Thoracic aorta (tissue), 2 donors: ENCODE measurements at regions not wholly inside any gene's neighbourhood (a gene's known extent, or its start where the extent isn't known, plus 50 kb on each side); places are given as distances from the start of the nearest gene placed in this dataset.

Experiments
- ATAC-seq: fragments of 150-250 bp; one replicate; pipeline ENCODE4 v1.8.0; 2017; ENCODE audit warnings: low read depth; ENCODE audit not compliant: insufficient number of reproducible peaks, low FRiP score
- DNase-seq: peaks from one replicate; pipeline ENCODE4 v3.0.0-alpha.2; 2020; ENCODE audit warnings: low spot score
- H3K27ac ChIP-seq, 2 donors: fragments of 200-600 bp; sonication (generic); 1 replicate in 1 of 2; 2 replicates in 1 of 2; pipeline ENCODE4 v1.5.1; 2016; ENCODE audit warnings: mild to moderate bottlenecking in 2 of 2, moderate library complexity in 2 of 2
- H3K27me3 ChIP-seq: fragments of 200-600 bp; sonication (generic); replicated peaks from 2 replicates; pipeline ENCODE4 v1.6.0; 2016; ENCODE audit warnings: mild to moderate bottlenecking; ENCODE audit not compliant: insufficient read depth
- H3K36me3 ChIP-seq: fragments of 200-600 bp; sonication (generic); one replicate; pipeline ENCODE4 v1.5.1; 2016
- H3K4me1 ChIP-seq, 2 donors: fragments of 200-600 bp; sonication (generic); 1 replicate in 1 of 2; 2 replicates in 1 of 2; pipeline versions ENCODE4 v1.5.1 to v1.6.0; 2016; ENCODE audit warnings: low read depth in 2 of 2, mild to moderate bottlenecking in 1 of 2; ENCODE audit not compliant: control insufficient read depth in 1 of 2
- H3K4me3 ChIP-seq: fragments of 200-600 bp; sonication (generic); 2 replicates; pipeline ENCODE4 v1.5.1; 2016; ENCODE audit warnings: mild to moderate bottlenecking
- H3K9me3 ChIP-seq: fragments of 200-600 bp; sonication (generic); 2 replicates; pipeline ENCODE4 v1.5.1; 2016
- TF ChIP-seq, protein P1 (sequence below): fragments of 200-600 bp; sonication (generic); IDR thresholded peaks from one replicate; pipeline ENCODE4 v1.5.1; 2019; ENCODE audit warnings: antibody characterized with exemption

DNA sequence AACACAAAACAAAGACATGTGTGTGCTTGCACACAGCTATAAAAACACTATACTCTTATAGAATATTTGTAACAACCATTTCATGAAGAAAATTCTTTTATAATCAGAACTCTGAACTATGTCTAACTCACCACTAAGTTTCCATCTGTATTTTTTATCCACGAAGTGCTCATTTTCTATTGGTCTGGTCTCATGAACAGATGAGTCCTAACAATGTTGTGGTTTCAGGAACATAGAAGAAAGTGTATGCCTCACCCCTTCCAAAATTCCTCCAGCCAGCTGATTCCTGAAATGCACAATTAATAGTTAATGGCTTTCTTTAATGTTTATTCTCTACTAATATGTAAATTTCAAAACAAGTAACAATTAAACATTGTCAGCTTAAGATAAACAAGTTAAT, 325.3 kb upstream of the GRAMD2B start:
- Histone ChIP-seq H3K4me3 (no peak overlapping the region), H3K4me1 (no peaks in the 10 kb centered on the region), H3K36me3 (no peaks in the 10 kb centered on the region), H3K9me3 (no peaks in the 10 kb centered on the region), H3K27ac (no peak overlapping the region), H3K27me3 (no peaks in the 10 kb centered on the region)
- DNase-seq (no peak), ATAC-seq (no peak)
- TF ChIP-seq, protein P1, sequence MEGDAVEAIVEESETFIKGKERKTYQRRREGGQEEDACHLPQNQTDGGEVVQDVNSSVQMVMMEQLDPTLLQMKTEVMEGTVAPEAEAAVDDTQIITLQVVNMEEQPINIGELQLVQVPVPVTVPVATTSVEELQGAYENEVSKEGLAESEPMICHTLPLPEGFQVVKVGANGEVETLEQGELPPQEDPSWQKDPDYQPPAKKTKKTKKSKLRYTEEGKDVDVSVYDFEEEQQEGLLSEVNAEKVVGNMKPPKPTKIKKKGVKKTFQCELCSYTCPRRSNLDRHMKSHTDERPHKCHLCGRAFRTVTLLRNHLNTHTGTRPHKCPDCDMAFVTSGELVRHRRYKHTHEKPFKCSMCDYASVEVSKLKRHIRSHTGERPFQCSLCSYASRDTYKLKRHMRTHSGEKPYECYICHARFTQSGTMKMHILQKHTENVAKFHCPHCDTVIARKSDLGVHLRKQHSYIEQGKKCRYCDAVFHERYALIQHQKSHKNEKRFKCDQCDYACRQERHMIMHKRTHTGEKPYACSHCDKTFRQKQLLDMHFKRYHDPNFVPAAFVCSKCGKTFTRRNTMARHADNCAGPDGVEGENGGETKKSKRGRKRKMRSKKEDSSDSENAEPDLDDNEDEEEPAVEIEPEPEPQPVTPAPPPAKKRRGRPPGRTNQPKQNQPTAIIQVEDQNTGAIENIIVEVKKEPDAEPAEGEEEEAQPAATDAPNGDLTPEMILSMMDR = no peak

DNA sequence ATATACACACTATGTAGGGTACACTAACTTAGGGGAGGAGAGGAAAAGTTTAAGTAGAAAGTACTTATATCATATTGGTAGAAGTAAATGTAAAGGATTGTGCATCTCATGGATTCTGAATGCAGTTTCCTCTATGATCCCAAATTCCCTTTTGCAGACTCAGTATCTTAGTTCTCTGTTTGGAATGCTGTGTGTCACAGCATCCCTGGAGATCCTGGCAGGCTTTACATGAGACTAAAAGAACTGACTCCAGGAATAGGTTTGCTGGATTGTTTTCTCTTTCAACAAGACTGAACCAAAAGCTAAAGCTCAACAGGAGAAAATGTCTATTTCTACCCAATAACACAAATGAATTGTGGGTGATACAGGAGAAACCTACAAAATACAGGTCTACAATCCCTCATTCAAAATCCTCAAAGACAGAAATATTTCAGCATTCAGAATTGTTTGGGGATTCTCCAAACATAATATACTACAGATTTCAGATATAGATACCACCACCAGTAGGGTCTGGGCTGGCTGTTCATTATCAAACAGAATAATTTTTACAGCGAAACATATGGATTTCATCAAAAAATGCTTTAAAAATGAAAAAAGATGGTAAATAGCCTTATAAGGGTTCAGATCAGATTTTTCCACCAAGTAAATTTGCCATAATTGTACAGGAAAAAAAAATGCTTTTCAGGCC, 324.7 kb upstream of the GRAMD2B start:
- ATAC-seq (no peak), DNase-seq (no peak)
- Histone ChIP-seq H3K27me3 (no peaks in the 10 kb centered on the region), H3K36me3 (no peaks in the 10 kb centered on the region), H3K27ac (no peak overlapping the region), H3K4me3 (no peak overlapping the region), H3K4me1 (no peaks in the 10 kb centered on the region), H3K9me3 (no peaks in the 10 kb centered on the region)
- TF ChIP-seq, protein P1 = no peak

DNA sequence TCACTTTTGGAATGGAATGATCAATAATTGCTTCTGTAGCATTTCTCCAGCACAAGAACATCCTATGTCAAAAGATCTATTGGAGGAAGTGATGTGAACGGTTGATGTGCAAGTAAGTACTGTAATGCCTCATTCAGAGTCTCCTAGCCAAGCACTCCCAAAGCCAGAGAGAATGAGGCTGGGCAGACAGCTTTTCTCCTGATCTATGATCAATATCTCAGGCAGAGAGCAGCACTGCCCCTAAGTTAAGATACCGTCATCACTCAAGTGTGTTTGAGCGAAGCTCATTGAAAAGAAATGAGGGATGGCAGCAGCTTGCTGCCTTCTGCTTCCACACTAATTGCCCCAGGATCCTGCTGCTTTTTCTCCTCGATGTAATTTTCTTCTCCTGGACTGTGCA, 324.1 kb upstream of the GRAMD2B start:
- Histone ChIP-seq H3K4me3 (no peak overlapping the region), H3K36me3 (no peaks in the 10 kb centered on the region), H3K27me3 (no peaks in the 10 kb centered on the region), H3K4me1 (no peaks in the 10 kb centered on the region), H3K27ac (no peak overlapping the region), H3K9me3 (no peaks in the 10 kb centered on the region)
- ATAC-seq (no peak), DNase-seq (no peak)
- TF ChIP-seq, protein P1 = no peak

DNA sequence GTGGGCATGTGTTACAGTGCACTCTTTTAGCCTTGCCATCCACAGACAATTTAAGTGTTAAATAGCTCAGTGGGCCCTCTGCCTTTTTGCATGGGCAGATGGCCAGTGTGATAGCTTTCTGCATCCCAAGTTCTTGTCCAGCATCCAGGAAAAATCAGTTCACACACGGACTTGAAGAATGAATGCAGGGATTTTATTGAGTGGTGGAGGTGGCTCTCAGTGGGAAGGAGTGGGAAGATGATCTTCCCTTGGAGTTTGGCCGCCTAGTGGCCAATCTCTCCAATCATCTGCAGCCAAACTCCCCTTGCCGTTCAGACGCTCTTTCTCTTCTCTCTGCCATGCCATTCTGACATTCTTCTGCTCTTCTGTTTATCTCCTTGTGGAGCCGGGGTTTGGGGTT, 322.4 kb upstream of the GRAMD2B start:
- H3K27me3 ChIP-seq = no peaks in the 10 kb centered on the region
- ATAC-seq = no peak
- no peaks in the 10 kb centered on the region for H3K36me3 ChIP-seq
- no peaks in the 10 kb centered on the region for H3K4me1 ChIP-seq
- no peak overlapping the region for H3K27ac ChIP-seq
- DNase-seq = no peak
- TF ChIP-seq, protein P1 = peak; percentile 16
- no peak overlapping the region for H3K4me3 ChIP-seq
- H3K9me3 ChIP-seq = no peaks in the 10 kb centered on the region

DNA sequence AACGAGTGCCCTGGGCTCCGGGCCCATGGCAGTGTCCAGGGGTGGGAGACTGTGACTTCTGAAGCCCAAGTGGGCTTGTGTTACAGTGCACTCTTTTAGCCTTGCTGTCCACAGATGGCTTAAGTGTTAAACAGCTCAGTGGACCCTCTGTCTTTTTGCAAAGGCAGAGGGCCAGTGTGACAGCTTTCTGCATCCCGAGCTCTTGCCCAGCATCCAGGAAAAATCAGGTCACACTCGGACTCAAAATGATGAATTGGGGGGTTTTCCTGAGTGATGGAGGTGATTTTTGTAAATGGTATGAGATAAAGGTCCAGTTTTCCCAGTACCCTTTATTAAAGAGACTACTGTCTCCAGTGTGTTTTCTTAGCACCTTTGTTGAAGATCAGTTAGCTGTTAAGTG, 321.3 kb upstream of the GRAMD2B start:
- ATAC-seq = no peak
- DNase-seq = no peak
- Histone ChIP-seq H3K27ac (no peak overlapping the region), H3K36me3 (no peaks in the 10 kb centered on the region), H3K4me3 (no peak overlapping the region), H3K9me3 (no peaks in the 10 kb centered on the region), H3K4me1 (no peaks in the 10 kb centered on the region), H3K27me3 (no peaks in the 10 kb centered on the region)
- TF ChIP-seq, protein P1 = no peak
